ENCODE measurements at regions not wholly inside any gene's neighbourhood (a gene's known extent, or its start where the extent isn't known, plus 50 kb on each side); places are given as distances from the start of the nearest gene placed in this dataset.

DNA sequence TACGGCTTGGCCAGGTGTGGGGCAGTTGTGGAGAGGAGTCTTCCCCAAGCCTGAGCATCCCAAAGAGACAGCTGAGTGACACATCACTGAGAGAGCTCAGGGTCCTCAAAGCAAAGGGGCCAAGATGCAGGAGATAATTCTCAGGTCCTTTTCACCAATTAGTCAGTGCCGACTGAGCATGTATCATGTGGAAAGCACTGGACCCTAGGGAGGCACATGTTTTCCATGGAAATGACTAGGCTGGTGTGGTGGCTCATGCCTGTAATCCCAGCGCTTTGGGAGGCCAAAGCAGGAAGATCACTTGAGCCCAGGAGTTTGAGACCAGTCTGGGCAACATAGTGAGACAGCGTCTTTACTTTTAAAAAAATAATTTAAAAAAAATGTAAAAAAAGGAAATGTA, 67.3 kb upstream of the PRPS1 start:
- no peak for DNase-seq (ENCODE audit: low spot score)

DNA sequence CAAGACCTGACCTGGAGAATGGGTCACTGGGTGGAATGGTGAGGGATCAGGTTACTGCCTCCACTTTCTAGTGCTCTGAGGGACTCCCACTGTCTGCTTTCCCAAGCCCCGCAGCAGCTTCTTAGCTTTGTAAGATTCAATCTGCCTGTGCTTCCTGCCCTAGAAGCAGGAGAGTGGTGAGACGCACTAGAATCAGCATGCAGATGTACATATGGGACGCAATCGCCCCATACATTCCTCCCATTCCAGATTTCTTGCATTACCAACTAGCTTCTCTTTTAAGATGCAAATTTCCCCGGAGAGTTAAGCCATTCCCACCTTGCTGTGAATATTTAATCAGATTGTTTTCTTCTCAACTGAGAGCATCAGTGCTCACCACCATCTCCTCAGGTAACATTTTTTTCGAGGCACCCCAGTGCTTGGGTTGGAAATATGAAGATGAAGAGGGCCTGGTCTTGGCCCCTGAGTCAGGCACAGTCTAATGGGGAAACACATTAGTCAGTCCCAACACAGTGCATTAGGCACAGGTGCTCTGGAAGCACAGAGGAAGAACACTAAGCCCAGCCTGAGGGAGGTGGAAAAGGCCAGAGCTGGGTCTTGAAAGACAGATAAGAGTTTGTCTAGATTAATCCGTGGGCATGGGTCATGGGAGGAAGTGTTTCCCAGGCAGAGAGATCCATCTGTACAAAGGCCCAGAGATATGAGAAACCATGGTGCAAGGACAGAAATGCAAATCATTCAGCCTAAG, 66.7 kb upstream of the PRPS1 start:
- DNase-seq (ENCODE audit: low spot score): no peak

DNA sequence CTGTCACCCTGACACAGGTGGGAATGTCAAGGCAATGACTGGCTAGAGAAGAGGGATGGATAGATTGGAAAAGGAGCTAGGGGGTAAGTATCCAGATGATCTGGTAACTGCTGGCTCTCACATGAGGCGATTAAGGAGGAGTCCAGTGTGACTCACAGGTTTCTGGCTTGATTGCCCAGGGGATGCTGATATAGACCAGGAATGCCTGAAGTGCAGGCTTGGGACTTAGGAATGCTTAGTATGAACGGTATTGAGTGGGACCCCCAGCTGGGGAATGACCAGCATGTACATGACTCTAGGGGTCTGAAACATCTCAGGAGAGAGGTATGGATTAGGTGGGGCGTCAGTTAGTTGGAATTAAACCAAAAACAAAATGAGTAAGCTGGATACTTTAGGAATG, 65.8 kb upstream of the PRPS1 start:
- DNase-seq (ENCODE audit: low spot score): peak; percentile 72

GRCh38 chrX:107563824-107564223, 64.5 kb upstream of the PRPS1 start:
- no peak for DNase-seq (ENCODE audit: low spot score)

DNA sequence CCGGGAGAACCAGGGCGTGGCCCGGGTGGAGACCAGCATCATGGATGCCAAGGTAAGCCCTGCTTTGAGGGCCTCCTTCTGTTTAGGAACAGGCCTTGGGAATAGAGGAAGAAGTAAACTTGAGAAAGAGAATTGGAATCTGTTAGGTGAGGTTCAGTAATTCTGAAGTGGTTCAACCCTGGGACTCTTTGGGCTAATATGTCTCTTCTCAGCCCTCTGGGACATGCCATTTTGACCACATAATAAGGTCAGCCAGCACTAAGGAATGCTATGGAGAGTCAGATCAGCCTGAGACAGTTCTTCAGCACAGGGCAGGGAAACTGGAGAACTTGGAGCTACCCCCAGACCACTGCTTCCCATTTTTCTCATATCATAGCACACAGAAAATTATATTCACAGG, 63.3 kb upstream of the PRPS1 start:
- peak; percentile 29 for DNase-seq (ENCODE audit: low spot score)

- no peak for DNase-seq (ENCODE audit: low spot score)
These were observed 62.2 kb upstream of the PRPS1 start for GRCh38 chrX:107565931-107566603.

GRCh38 chrX:107566604-107567262, 61.6 kb upstream of the PRPS1 start:
- DNase-seq (ENCODE audit: low spot score): no peak

- no peak for DNase-seq (ENCODE audit: low spot score)
These were observed 60.9 kb upstream of the PRPS1 start for GRCh38 chrX:107567370-107567769.

DNA sequence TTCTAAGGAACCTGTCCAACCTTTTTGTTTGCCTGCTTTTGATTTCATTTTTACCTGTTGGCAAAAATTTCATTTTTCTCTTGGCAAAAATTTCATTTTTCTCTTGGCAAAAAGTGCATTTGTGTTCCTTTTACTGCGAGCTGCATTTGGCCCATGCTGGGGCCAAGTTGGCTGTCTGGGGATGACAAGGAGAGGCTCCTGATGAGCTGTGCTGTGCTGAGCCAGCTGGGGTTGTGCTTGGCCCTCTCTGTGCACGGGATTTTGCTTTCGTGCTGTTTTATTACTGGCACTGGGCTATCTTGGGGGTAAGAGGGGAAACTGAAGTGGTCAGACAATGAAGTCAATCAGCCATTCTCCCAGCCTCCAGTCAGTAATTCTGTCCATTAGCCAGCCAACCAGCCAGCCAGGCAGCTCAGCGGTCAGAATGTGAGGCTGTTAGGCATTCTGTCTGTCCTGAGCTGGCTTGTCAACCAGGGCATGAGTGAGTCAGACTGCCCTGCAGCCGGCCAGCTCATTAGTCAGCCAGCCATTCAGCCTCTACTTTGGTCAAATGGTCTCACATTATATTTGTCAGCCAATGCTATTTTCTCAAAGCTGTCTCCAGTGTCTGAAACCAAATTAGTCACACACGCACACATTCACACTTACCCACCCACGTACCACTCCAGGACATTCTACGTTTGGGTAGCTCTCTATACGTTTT, 56.9 kb upstream of the PRPS1 start:
- peak; percentile 80 for DNase-seq (ENCODE audit: low spot score)

DNA sequence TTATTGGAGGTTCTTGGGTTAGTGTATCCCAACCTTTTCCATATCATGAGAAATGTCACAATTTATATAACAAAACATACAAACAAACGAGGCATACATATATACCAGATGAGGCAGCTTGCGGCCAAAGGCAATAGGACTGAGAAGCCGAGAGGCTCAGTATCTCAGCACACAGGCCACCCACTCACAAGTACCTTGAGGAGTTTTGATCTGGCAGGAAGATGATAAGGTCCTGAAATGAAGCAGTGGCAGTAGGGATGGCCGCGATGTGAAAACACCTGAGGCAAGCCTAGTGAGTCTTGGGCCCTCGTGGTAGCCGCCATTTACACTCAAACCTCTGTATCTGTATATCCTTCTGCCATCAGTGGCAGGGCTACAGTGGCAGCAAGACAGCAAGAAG, 55.3 kb upstream of the PRPS1 start:
- no peak for DNase-seq (ENCODE audit: low spot score)

- DNase-seq (ENCODE audit: low spot score): no peak
These were observed 54.1 kb upstream of the PRPS1 start for GRCh38 chrX:107574054-107574683.

DNA sequence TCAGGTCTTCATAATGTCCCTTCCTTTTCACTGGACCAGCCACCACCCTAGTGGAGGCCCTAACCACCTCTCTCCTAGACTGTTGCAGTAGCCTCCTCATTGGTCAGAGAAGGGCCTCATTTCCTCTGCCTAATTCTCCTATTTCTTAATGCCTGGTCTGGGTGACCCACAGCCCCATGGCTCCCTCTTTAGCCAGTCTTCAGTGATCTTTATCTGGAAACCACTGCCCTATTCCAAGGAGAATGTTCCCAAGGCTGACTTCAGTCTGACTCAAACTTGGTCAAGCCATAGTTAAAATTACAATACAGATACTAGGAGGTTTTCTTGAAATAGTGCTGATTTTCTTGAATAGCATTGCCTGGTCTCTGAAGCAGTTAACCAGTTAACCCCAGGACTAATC, 53.6 kb upstream of the PRPS1 start:
- peak; percentile 30 for DNase-seq (ENCODE audit: low spot score)

- DNase-seq (ENCODE audit: low spot score): no peak
These were observed 51.9 kb upstream of the PRPS1 start for GRCh38 chrX:107576392-107576791.

DNA sequence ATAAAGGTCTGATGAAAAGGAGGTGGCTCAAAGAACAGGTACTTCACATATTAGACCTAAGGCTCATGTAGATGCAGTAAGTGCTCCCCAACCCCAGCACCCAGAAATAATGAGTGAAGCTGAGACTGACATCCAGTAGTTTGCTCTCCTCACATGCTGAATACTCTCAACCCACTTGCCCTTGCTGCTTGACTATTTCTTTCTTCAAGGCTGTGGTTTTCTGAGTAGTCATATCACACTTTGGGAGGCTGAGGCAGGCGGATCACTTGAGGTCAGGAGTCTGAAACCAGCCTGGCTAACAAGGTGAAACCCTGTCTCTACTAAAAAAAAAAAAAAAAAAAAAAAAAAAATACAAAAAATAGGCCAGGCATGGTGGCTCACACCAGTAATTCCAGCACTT, 51.5 kb upstream of the PRPS1 start:
- no peak for DNase-seq (ENCODE audit: low spot score)

DNA sequence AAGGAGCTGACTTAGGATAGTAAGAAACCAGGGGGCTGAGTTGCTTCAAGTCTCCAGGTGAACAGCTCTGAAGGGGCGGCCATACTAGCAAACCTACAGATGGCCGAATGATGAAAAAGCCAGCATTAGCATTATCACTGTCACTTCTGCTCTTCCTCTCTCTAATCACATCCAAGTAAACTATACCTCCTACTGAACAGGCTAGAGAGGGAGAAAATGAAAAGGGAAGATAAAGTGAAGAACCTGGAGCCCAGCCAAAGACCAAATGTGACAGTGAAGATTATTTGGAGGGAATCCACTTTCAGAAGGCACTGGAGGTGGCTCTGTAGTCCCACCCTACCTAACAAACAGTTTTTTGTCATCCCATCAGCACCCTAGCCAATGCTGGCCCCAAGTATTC, 50.4 kb upstream of the PRPS1 start:
- DNase-seq (ENCODE audit: low spot score): no peak

All from GM03348 (cell line).